GM12864 (cell line): ENCODE measurements at regions not wholly inside any gene's neighbourhood (a gene's known extent, or its start where the extent isn't known, plus 50 kb on each side); places are given as distances from the start of the nearest gene placed in this dataset.

ENCODE experiments used
- DNase-seq: peaks from one replicate; pipeline ENCODE4 v3.0.0-alpha.2; 2011; ENCODE audit warnings: low read depth
- H3K4me3 ChIP-seq: 2 replicates; pipeline ENCODE4 v1.5.1; 2011; ENCODE audit warnings: mild to moderate bottlenecking, low read depth, low read length, control low read depth
- CTCF ChIP-seq: IDR thresholded peaks from 2 replicates; pipeline ENCODE4 v1.5.1; 2011; ENCODE audit warnings: low read depth, mild to moderate bottlenecking, moderate library complexity, low read length, control low read depth, inconsistent platforms; ENCODE audit errors: missing control alignments

- TF ChIP-seq CTCF: no peak
- no peak overlapping the region for H3K4me3 ChIP-seq
- DNase-seq: no peak
These were observed 57.2 kb upstream of the TACR1 start for GRCh38 chr2:75256485-75256884.

DNA sequence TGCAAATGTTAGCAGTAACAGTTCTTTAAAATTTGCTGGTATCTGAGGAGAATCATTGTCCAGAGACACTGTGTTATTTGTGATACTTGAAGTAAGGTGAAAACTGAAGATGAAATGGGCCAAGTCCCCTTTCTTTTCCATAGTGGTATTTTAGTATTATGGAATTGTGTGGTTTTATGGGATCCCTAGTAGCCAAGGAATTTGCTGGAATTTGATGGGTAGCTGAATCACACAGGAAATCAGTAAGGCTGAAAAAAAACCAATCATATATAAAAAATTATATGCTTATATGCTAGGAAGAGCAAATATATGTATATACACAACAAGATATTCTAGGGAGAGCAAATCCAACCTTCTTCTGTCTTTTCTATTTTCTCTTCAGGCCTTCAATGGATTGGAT, 54.2 kb upstream of the TACR1 start:
- H3K4me3 ChIP-seq: no peak overlapping the region
- DNase-seq: no peak
- TF ChIP-seq CTCF: no peak

- no peak for TF ChIP-seq CTCF
- no peak for DNase-seq
- no peak overlapping the region for H3K4me3 ChIP-seq
These were observed 52.6 kb upstream of the TACR1 start for GRCh38 chr2:75251896-75252295.
